ENCODE measurements at regions not wholly inside any gene's neighbourhood (a gene's known extent, or its start where the extent isn't known, plus 50 kb on each side); places are given as distances from the start of the nearest gene placed in this dataset.

DNA sequence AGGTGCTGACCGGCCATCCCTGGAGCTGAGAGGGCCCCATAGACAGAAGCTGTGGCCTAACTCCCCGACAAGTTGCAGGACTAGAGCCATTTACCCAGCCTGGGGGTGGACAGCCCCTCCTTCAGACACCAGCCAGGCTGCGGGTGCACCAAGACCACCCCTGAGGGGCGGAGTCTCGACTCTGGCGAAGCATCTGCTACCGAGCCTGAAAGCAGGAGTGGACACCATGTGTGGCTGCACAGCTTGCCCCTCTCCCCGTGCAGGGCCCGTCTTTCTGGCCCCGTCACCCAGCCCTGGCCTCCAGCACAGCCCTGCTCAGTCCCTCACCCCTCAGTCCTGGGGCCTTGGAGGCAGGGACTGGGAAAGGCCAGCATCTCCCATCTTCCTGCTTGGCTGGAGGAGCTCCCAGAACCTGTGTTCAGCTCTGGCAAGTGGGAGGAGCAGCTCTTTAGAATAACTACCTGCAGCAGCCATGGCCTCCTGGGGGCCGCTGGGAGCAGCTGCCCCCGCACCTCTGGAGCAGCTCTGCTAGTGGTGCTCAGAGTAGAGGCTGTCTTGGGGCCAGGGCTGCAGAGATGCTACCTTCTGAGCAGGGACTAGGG, 275.8 kb downstream of the NDUFA10 start:
- no peak for DNase-seq (ENCODE audit: low spot score)
- WGBS: 87% methylated on average over 12 of the region's 12 CpGs
- TF ChIP-seq HNF4G (IDR thresholded peaks at IDR 0.05): no peak
- no peak for TF ChIP-seq NR2F2 (IDR thresholded peaks at IDR 0.05)
- TF ChIP-seq TAF1 (conservative IDR thresholded peaks at IDR 0.05): no peak
- TF ChIP-seq, protein P1, sequence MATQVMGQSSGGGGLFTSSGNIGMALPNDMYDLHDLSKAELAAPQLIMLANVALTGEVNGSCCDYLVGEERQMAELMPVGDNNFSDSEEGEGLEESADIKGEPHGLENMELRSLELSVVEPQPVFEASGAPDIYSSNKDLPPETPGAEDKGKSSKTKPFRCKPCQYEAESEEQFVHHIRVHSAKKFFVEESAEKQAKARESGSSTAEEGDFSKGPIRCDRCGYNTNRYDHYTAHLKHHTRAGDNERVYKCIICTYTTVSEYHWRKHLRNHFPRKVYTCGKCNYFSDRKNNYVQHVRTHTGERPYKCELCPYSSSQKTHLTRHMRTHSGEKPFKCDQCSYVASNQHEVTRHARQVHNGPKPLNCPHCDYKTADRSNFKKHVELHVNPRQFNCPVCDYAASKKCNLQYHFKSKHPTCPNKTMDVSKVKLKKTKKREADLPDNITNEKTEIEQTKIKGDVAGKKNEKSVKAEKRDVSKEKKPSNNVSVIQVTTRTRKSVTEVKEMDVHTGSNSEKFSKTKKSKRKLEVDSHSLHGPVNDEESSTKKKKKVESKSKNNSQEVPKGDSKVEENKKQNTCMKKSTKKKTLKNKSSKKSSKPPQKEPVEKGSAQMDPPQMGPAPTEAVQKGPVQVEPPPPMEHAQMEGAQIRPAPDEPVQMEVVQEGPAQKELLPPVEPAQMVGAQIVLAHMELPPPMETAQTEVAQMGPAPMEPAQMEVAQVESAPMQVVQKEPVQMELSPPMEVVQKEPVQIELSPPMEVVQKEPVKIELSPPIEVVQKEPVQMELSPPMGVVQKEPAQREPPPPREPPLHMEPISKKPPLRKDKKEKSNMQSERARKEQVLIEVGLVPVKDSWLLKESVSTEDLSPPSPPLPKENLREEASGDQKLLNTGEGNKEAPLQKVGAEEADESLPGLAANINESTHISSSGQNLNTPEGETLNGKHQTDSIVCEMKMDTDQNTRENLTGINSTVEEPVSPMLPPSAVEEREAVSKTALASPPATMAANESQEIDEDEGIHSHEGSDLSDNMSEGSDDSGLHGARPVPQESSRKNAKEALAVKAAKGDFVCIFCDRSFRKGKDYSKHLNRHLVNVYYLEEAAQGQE (IDR thresholded peaks at IDR 0.05): no peak
- TF ChIP-seq RXRA (IDR thresholded peaks at IDR 0.05): no peak
- no peak for TF ChIP-seq HNF4A (conservative IDR thresholded peaks at IDR 0.05)
- no peak for TF ChIP-seq GABPA (IDR thresholded peaks at IDR 0.05 in 1 of 2, conservative IDR thresholded peaks at IDR 0.05 in 1 of 2)
- TF ChIP-seq MAX (IDR thresholded peaks at IDR 0.05): no peak
- no peak for TF ChIP-seq CTCF (IDR thresholded peaks at IDR 0.05; ENCODE audit: low read depth, low read length, missing input control)
- TF ChIP-seq, protein P2, sequence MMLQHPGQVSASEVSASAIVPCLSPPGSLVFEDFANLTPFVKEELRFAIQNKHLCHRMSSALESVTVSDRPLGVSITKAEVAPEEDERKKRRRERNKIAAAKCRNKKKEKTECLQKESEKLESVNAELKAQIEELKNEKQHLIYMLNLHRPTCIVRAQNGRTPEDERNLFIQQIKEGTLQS (IDR thresholded peaks at IDR 0.05): no peak
- TF ChIP-seq RAD21 (IDR thresholded peaks at IDR 0.05): no peak
- no peak for TF ChIP-seq JUND (IDR thresholded peaks at IDR 0.05)
- no peak for TF ChIP-seq YY1 (IDR thresholded peaks at IDR 0.05)
- TF ChIP-seq FOXA2 (IDR thresholded peaks at IDR 0.05): no peak
- no peak for TF ChIP-seq EGR1 (IDR thresholded peaks at IDR 0.05; ENCODE audit: low read depth in 2 of 2)
- no peak for TF ChIP-seq FOXA1 (IDR thresholded peaks at IDR 0.05)
- no peak for TF ChIP-seq ZBTB33 (IDR thresholded peaks at IDR 0.05)
- Histone ChIP-seq H3K9me3 (ENCODE audit: control insufficient read depth in 4 of 4, low read length in 3 of 4) (no peaks in the 10 kb centered on the region), H3K27ac (ENCODE audit: low read depth in 1 of 2, low read length in 2 of 2) (no peak overlapping the region), H3K4me1 (ENCODE audit: control insufficient read depth in 4 of 4, insufficient read depth in 4 of 4, low read length in 3 of 4) (peaks cover 0 to 4% (median 0%) of the 10 kb centered on the region in 4 donors), H3K27me3 (ENCODE audit: control insufficient read depth in 4 of 4, insufficient read depth in 4 of 4, low read length in 3 of 4) (peaks cover 0 to 2% (median 0%) of the 10 kb centered on the region in 4 donors), H3K9ac (ENCODE audit: low read depth in 1 of 2, low read length in 2 of 2) (no peak overlapping the region), H3K4me3 (ENCODE audit: low read depth in 1 of 3, low read length in 3 of 3) (no peak overlapping the region), H3K36me3 (ENCODE audit: control insufficient read depth in 4 of 4, insufficient read depth in 3 of 4, low read depth in 1 of 4, low read length in 3 of 4) (no peaks in the 10 kb centered on the region)

All from liver (tissue), 8 donors.